Choroid plexus epithelial cell (primary cell): ENCODE measurements at regions not wholly inside any gene's neighbourhood (a gene's known extent, or its start where the extent isn't known, plus 50 kb on each side); places are given as distances from the start of the nearest gene placed in this dataset.

ENCODE experiments used
- DNase-seq: peaks from one replicate; pipeline ENCODE4 v3.0.0-alpha.2; 2010; ENCODE audit warnings: low read depth
- H3K4me3 ChIP-seq: 2 replicates; pipeline ENCODE4 v1.5.1; 2011; ENCODE audit warnings: low read depth, mild to moderate bottlenecking, control low read depth, low read length, moderate library complexity
- CTCF ChIP-seq: conservative IDR thresholded peaks from 2 replicates; pipeline ENCODE4 v1.5.1; 2011; ENCODE audit warnings: low read depth, mild to moderate bottlenecking, control low read depth, inconsistent platforms, low read length, moderate library complexity

GRCh38 chr4:71639380-71639779 is 144.5 kb downstream of the GC start:
- DNase-seq = no peak
- H3K4me3 ChIP-seq = no peak overlapping the region
- TF ChIP-seq CTCF = no peak

GRCh38 chr4:71635139-71635748 is 148.6 kb downstream of the GC start:
- no peak for DNase-seq
- TF ChIP-seq CTCF = no peak
- no peak overlapping the region for H3K4me3 ChIP-seq

GRCh38 chr4:71634364-71634763 is 149.5 kb downstream of the GC start:
- H3K4me3 ChIP-seq = no peak overlapping the region
- no peak for TF ChIP-seq CTCF
- DNase-seq = no peak

GRCh38 chr4:71630803-71631202 is 153.1 kb downstream of the GC start:
- no peak for DNase-seq
- no peak for TF ChIP-seq CTCF
- no peak overlapping the region for H3K4me3 ChIP-seq

- DNase-seq = no peak
- TF ChIP-seq CTCF = no peak
- no peak overlapping the region for H3K4me3 ChIP-seq
These were observed 158.9 kb downstream of the GC start for GRCh38 chr4:71625005-71625404.
